ENCODE measurements at regions not wholly inside any gene's neighbourhood (a gene's known extent, or its start where the extent isn't known, plus 50 kb on each side); places are given as distances from the start of the nearest gene placed in this dataset.

DNA sequence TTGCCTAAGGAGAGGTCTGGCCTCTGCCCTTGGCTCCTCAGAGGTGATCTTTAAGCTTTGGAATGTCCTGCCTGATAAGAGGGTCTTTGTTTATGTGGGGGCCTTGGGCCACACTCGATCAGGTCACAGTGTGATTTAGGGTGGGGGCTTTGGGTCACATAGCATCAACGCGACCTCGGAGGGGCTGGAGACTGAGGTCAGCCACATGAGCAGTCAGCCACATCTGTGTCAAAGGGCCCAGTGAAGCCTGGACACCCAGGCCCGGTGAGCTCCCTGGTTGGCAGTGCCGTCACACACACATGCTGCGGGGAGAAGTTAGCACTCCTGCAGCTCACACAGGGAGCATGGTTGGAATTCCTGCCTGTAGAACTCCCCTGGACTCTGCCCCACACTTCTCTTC lies 345.0 kb downstream of the NPHP4 start:
- TF ChIP-seq TAF1 (IDR thresholded peaks at IDR 0.05; ENCODE audit: low read depth), result no peak
- TF ChIP-seq POLR2AphosphoS5 (IDR thresholded peaks at IDR 0.05), result no peak
- no peak for TF ChIP-seq RAD21 (conservative IDR thresholded peaks at IDR 0.05)
- TF ChIP-seq, protein P1, sequence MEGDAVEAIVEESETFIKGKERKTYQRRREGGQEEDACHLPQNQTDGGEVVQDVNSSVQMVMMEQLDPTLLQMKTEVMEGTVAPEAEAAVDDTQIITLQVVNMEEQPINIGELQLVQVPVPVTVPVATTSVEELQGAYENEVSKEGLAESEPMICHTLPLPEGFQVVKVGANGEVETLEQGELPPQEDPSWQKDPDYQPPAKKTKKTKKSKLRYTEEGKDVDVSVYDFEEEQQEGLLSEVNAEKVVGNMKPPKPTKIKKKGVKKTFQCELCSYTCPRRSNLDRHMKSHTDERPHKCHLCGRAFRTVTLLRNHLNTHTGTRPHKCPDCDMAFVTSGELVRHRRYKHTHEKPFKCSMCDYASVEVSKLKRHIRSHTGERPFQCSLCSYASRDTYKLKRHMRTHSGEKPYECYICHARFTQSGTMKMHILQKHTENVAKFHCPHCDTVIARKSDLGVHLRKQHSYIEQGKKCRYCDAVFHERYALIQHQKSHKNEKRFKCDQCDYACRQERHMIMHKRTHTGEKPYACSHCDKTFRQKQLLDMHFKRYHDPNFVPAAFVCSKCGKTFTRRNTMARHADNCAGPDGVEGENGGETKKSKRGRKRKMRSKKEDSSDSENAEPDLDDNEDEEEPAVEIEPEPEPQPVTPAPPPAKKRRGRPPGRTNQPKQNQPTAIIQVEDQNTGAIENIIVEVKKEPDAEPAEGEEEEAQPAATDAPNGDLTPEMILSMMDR (IDR thresholded peaks at IDR 0.05; ENCODE audit: poor library complexity, severe bottlenecking), result no peak
- TF ChIP-seq REST (IDR thresholded peaks at IDR 0.05; ENCODE audit: borderline replicate concordance), result no peak
- TF ChIP-seq SMC3 (conservative IDR thresholded peaks at IDR 0.05; ENCODE audit: poor library complexity), result no peak
- no peak for TF ChIP-seq MXI1 (conservative IDR thresholded peaks at IDR 0.05; ENCODE audit: poor library complexity, severe bottlenecking)
- no peak for TF ChIP-seq EP300 (conservative IDR thresholded peaks at IDR 0.05; ENCODE audit: poor library complexity, severe bottlenecking)
- no peak for TF ChIP-seq EZH2 (IDR thresholded peaks at IDR 0.05; ENCODE audit: borderline replicate concordance, insufficient read depth, low read length, poor library complexity, severe bottlenecking)

GRCh38 chr1:5646486-5647149 lies 345.6 kb downstream of the NPHP4 start:
- no peaks in the 10 kb centered on the region for H3K9me3 ChIP-seq (ENCODE audit: low read length)
- no peaks in the 10 kb centered on the region for H4K20me1 ChIP-seq (ENCODE audit: insufficient read depth)
- no peaks in the 10 kb centered on the region for H3K27me3 ChIP-seq (ENCODE audit: insufficient read depth, low read depth, low read length)
- H3K36me3 ChIP-seq (ENCODE audit: insufficient read depth, low read length), result no peaks in the 10 kb centered on the region
- TF ChIP-seq MXI1 (conservative IDR thresholded peaks at IDR 0.05; ENCODE audit: poor library complexity, severe bottlenecking), result no peak
- TF ChIP-seq POLR2AphosphoS5 (IDR thresholded peaks at IDR 0.05), result no peak
- TF ChIP-seq TAF1 (IDR thresholded peaks at IDR 0.05; ENCODE audit: low read depth), result no peak
- no peak for TF ChIP-seq RAD21 (conservative IDR thresholded peaks at IDR 0.05)
- TF ChIP-seq EP300 (conservative IDR thresholded peaks at IDR 0.05; ENCODE audit: poor library complexity, severe bottlenecking), result no peak
- no peak overlapping the region for H3K4me2 ChIP-seq (ENCODE audit: low read length)
- no peak overlapping the region for H3K4me3 ChIP-seq (ENCODE audit: low read length)
- no peaks in the 10 kb centered on the region for H3K79me2 ChIP-seq (replicated peaks; ENCODE audit: insufficient read depth, low read length)
- H2AFZ ChIP-seq (ENCODE audit: low read depth, low read length), result no peak overlapping the region
- H3K9me2 ChIP-seq (ENCODE audit: insufficient read depth, low read length), result no peaks in the 10 kb centered on the region
- no peak overlapping the region for H3K9ac ChIP-seq (ENCODE audit: low read length)
- H3F3A ChIP-seq (ENCODE audit: insufficient read depth, low read length, poor library complexity, severe bottlenecking), result no peaks in the 10 kb centered on the region
- no peak overlapping the region for H3K27ac ChIP-seq (ENCODE audit: low read length)

More for the DNA sequence above, 345.0 kb downstream of the NPHP4 start:
- no peaks in the 10 kb centered on the region for H3K79me2 ChIP-seq (replicated peaks; ENCODE audit: insufficient read depth, low read length)
- no peak overlapping the region for H3K4me2 ChIP-seq (ENCODE audit: low read length)
- H3K27ac ChIP-seq (ENCODE audit: low read length), result no peak overlapping the region
- no peaks in the 10 kb centered on the region for H3K36me3 ChIP-seq (ENCODE audit: insufficient read depth, low read length)
- no peaks in the 10 kb centered on the region for H3K9me2 ChIP-seq (ENCODE audit: insufficient read depth, low read length)
- H2AFZ ChIP-seq (ENCODE audit: low read depth, low read length), result no peak overlapping the region
- no peak overlapping the region for H3K4me3 ChIP-seq (ENCODE audit: low read length)
- no peaks in the 10 kb centered on the region for H4K20me1 ChIP-seq (ENCODE audit: insufficient read depth)
- no peaks in the 10 kb centered on the region for H3K27me3 ChIP-seq (ENCODE audit: insufficient read depth, low read depth, low read length)
- H3K9me3 ChIP-seq (ENCODE audit: low read length), result no peaks in the 10 kb centered on the region
- H3K9ac ChIP-seq (ENCODE audit: low read length), result no peak overlapping the region
- H3F3A ChIP-seq (ENCODE audit: insufficient read depth, low read length, poor library complexity, severe bottlenecking), result no peaks in the 10 kb centered on the region
